B cell (primary cell): ENCODE measurements at regions not wholly inside any gene's neighbourhood (a gene's known extent, or its start where the extent isn't known, plus 50 kb on each side); places are given as distances from the start of the nearest gene placed in this dataset.
"Not testable (repeated sequence)": the region's sequence is repeated elsewhere in the genome, so short reads cannot be mapped to it uniquely, and the experiment has no call there.

ENCODE experiments used
- CTCF ChIP-seq: fragments of 200-600 bp; IDR thresholded peaks from one replicate; pipeline ENCODE4 v1.8.0; 2022; ENCODE audit warnings: antibody characterized with exemption, mild to moderate bottlenecking
- EZH2 ChIP-seq: IDR thresholded peaks from 2 replicates; pipeline ENCODE4 v1.6.1; 2012; ENCODE audit warnings: borderline replicate concordance, low read depth, mild to moderate bottlenecking, moderate library complexity, low read length; ENCODE audit not compliant: insufficient read depth, poor library complexity, severe bottlenecking

DNA sequence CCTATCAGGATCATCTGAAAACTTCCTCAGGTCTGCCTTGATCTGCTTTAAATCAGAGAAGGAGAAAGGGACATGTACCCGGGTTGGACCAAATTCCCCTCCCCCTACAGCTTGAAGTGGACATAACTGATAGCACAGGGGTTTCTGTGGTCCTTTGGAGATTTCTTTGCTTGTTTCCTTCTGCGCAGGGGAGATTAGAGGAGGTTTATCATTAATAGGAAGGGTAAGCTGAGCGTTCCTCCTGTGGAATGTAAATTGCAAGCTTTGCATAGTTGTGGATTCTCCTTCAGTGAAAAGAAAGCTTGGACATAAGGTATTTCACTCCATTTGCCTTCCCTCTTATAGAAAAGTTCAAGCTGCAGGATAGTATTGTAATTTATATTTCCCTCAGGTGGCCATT is 936.0 kb downstream of the DIPK2A start:
- not testable (repeated sequence) for TF ChIP-seq EZH2, CTCF
